Suprapubic skin (tissue), 4 donors: ENCODE measurements at regions not wholly inside any gene's neighbourhood (a gene's known extent, or its start where the extent isn't known, plus 50 kb on each side); places are given as distances from the start of the nearest gene placed in this dataset.

Experiments
- DNase-seq, 2 donors: peaks; one replicate each; pipeline ENCODE4 v3.0.0-alpha.2; 2019; ENCODE audit warnings: low spot score in 2 of 2
- H3K27ac ChIP-seq: fragments of 200-600 bp; sonication (generic); one replicate; pipeline ENCODE4 v1.5.1; 2019
- H3K27me3 ChIP-seq: fragments of 200-600 bp; sonication (generic); one replicate; pipeline ENCODE4 v1.5.1; 2019
- H3K36me3 ChIP-seq: fragments of 200-600 bp; sonication (generic); one replicate; pipeline ENCODE4 v1.5.1; 2019
- H3K4me1 ChIP-seq: fragments of 200-600 bp; sonication (generic); one replicate; pipeline ENCODE4 v1.5.1; 2019
- H3K4me3 ChIP-seq: fragments of 200-600 bp; sonication (generic); one replicate; pipeline ENCODE4 v1.5.1; 2019; ENCODE audit warnings: mild to moderate bottlenecking
- H3K9me3 ChIP-seq: fragments of 200-600 bp; sonication (generic); one replicate; pipeline ENCODE4 v1.5.1; 2019
- EP300 ChIP-seq: sonication (generic); formaldehyde crosslinking; IDR thresholded peaks from one replicate; pipeline ENCODE4 v1.6.1; 2017; ENCODE audit warnings: antibody characterized with exemption
- POLR2A ChIP-seq, 2 donors: fragments of 450-650 bp; IDR thresholded peaks; one replicate each; pipeline ENCODE4 v1.6.1; 2017; ENCODE audit warnings: antibody characterized with exemption in 2 of 2, mild to moderate bottlenecking in 2 of 2, moderate library complexity in 2 of 2
- POLR2AphosphoS5 ChIP-seq, 3 donors: sonication (generic); formaldehyde crosslinking; IDR thresholded peaks; one replicate each; pipeline ENCODE4 v1.6.1; 2017; ENCODE audit warnings: antibody characterized with exemption in 3 of 3
- WGBS: methylation state at CpG from one replicate; pipeline ENCODE4 v1.1.5; 2018; 5-methylcytosine and 5-hydroxymethylcytosine counted together
- TF ChIP-seq, protein P1 (sequence below), 2 donors: fragments of 200-600 bp in 1 of 2; fragments of 450-650 bp in 1 of 2; sonication (generic) in 1 of 2; IDR thresholded peaks; one replicate each; pipeline ENCODE4 v1.5.1; 2016 to 2019; ENCODE audit warnings: antibody characterized with exemption in 2 of 2, mild to moderate bottlenecking in 1 of 2, moderate library complexity in 1 of 2

DNA sequence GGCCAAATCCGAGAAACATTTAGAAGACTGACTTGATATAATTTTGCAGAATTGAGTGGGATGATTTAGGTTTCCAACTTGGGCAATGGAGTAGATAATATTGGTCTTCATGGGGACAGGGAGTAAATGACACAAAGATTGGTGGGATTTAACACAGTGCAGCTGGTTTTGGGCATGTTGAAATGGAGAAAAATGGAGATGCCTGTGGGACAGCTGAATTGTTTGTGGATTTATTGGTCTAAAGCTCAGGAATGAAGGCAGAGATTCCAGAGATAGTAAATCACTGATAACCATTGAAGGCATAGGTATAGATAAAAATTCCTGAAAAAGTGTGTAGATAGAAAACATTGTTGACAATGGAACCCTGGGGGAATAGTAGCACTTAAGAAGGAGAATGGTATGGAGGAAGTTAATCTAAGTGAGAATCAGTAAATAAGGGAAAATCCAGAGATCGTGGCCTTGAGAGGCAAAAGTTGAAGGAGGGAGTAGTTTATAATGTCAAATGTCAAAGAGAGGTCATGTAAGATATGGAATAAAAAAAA, 120.9 kb upstream of the ATP2B1 start:
- DNase-seq, result no peak
- Histone ChIP-seq H3K27me3 (no peaks in the 10 kb centered on the region), H3K36me3 (no peaks in the 10 kb centered on the region), H3K4me3 (no peak overlapping the region), H3K27ac (no peak overlapping the region), H3K4me1 (no peaks in the 10 kb centered on the region), H3K9me3 (no peaks in the 10 kb centered on the region)
- TF ChIP-seq POLR2A (IDR thresholded peaks at IDR 0.05), result no peak
- TF ChIP-seq, protein P1, sequence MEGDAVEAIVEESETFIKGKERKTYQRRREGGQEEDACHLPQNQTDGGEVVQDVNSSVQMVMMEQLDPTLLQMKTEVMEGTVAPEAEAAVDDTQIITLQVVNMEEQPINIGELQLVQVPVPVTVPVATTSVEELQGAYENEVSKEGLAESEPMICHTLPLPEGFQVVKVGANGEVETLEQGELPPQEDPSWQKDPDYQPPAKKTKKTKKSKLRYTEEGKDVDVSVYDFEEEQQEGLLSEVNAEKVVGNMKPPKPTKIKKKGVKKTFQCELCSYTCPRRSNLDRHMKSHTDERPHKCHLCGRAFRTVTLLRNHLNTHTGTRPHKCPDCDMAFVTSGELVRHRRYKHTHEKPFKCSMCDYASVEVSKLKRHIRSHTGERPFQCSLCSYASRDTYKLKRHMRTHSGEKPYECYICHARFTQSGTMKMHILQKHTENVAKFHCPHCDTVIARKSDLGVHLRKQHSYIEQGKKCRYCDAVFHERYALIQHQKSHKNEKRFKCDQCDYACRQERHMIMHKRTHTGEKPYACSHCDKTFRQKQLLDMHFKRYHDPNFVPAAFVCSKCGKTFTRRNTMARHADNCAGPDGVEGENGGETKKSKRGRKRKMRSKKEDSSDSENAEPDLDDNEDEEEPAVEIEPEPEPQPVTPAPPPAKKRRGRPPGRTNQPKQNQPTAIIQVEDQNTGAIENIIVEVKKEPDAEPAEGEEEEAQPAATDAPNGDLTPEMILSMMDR (IDR thresholded peaks at IDR 0.05), result no peak
- no peak for TF ChIP-seq POLR2AphosphoS5 (IDR thresholded peaks at IDR 0.05)
- TF ChIP-seq EP300, result no peak
- WGBS, result 86% methylated on average over 2 of the region's 2 CpGs

DNA sequence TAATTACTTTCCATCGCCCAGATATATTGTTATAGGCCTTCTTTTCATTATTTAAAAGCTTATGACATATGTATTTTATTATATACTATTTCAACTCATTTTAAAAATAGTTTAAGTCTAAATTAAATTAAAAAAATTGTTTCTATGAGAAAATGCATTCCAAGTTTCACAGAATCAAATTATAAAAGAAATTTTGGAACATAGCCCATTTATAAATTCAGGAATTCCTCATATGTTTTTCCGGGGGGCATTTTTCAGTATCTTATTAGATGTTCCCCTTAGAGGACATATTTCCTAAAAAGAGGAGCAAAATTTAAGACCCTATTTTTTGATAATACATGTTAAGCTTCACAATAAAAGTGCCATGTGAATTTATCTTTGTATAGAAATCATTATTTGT, 119.9 kb upstream of the ATP2B1 start:
- Histone ChIP-seq H3K4me1 (no peaks in the 10 kb centered on the region), H3K4me3 (no peak overlapping the region), H3K9me3 (no peaks in the 10 kb centered on the region), H3K27ac (no peak overlapping the region), H3K36me3 (no peaks in the 10 kb centered on the region), H3K27me3 (no peaks in the 10 kb centered on the region)
- TF ChIP-seq POLR2A (IDR thresholded peaks at IDR 0.05), result no peak
- no peak for TF ChIP-seq POLR2AphosphoS5 (IDR thresholded peaks at IDR 0.05)
- TF ChIP-seq, protein P1 (IDR thresholded peaks at IDR 0.05), result no peak
- TF ChIP-seq EP300, result no peak
- 78% methylated on average over 2 of the region's 2 CpGs for WGBS
- no peak for DNase-seq

DNA sequence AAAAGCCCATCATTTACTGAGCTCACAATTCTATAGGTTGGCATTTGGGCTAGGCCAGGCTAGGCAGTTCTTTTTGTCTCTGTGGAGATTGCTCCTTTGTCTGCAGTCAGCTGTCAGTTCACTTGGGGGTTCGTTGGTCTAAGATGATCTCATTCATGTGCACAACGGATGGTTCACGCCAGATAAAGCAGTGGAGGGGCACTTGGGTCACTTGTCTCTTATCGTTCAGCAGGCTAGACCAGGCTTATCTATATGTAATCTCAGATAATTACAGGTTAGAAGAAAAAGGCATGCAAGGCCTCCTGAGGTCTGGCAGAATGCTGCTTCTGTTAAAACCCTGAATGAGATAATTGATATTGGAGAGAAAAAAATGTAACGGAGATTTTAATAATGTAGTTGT, 119.0 kb upstream of the ATP2B1 start:
- Histone ChIP-seq H3K4me3 (no peak overlapping the region), H3K9me3 (no peaks in the 10 kb centered on the region), H3K27ac (no peak overlapping the region), H3K4me1 (no peaks in the 10 kb centered on the region), H3K27me3 (no peaks in the 10 kb centered on the region), H3K36me3 (no peaks in the 10 kb centered on the region)
- 72% methylated on average over 5 of the region's 5 CpGs for WGBS
- TF ChIP-seq, protein P1 (IDR thresholded peaks at IDR 0.05), result no peak
- TF ChIP-seq POLR2AphosphoS5 (IDR thresholded peaks at IDR 0.05) (no peak), EP300 (no peak), POLR2A (IDR thresholded peaks at IDR 0.05) (no peak)
- no peak for DNase-seq

- Histone ChIP-seq H3K27ac (no peak overlapping the region), H3K9me3 (no peaks in the 10 kb centered on the region), H3K36me3 (no peaks in the 10 kb centered on the region), H3K4me3 (no peak overlapping the region), H3K27me3 (no peaks in the 10 kb centered on the region), H3K4me1 (no peaks in the 10 kb centered on the region)
- TF ChIP-seq POLR2AphosphoS5 (IDR thresholded peaks at IDR 0.05), result no peak
- no peak for TF ChIP-seq POLR2A (IDR thresholded peaks at IDR 0.05)
- no peak for TF ChIP-seq EP300
- TF ChIP-seq, protein P1 (IDR thresholded peaks at IDR 0.05), result no peak
- DNase-seq, result no peak
- WGBS, result 78% methylated on average over 2 of the region's 2 CpGs
Observed at GRCh38 chr12:89826468-89826867, 117.8 kb upstream of the ATP2B1 start.

- WGBS, result 37% methylated on average over 6 of the region's 6 CpGs
- Histone ChIP-seq H3K36me3 (no peaks in the 10 kb centered on the region), H3K9me3 (no peaks in the 10 kb centered on the region), H3K27ac (no peak overlapping the region), H3K4me3 (no peak overlapping the region), H3K4me1 (no peaks in the 10 kb centered on the region), H3K27me3 (no peaks in the 10 kb centered on the region)
- DNase-seq, result no peak
- TF ChIP-seq, protein P1 (IDR thresholded peaks at IDR 0.05), result no peak
- TF ChIP-seq POLR2A (IDR thresholded peaks at IDR 0.05) (no peak), EP300 (no peak), POLR2AphosphoS5 (IDR thresholded peaks at IDR 0.05) (no peak)
Observed at GRCh38 chr12:89825591-89826449, 117.2 kb upstream of the ATP2B1 start.
